ENCODE measurements at regions not wholly inside any gene's neighbourhood (a gene's known extent, or its start where the extent isn't known, plus 50 kb on each side); places are given as distances from the start of the nearest gene placed in this dataset.

- Histone ChIP-seq H3K27me3 (ENCODE audit: control insufficient read depth, insufficient read depth, low read length) (no peaks in the 10 kb centered on the region), H3K36me3 (ENCODE audit: control insufficient read depth, insufficient read depth, low read length) (no peaks in the 10 kb centered on the region), H3K4me1 (ENCODE audit: control insufficient read depth, insufficient read depth, low read length) (no peaks in the 10 kb centered on the region), H3K27ac (ENCODE audit: low read length) (no peak overlapping the region), H3K9me3 (ENCODE audit: control insufficient read depth, low read depth, low read length) (no peaks in the 10 kb centered on the region), H3K4me3 (ENCODE audit: low read length) (no peak overlapping the region)
- no peak for DNase-seq
- no CpG with 5 or more reads among the region's 4 CpGs for WGBS (ENCODE audit: insufficient coverage, low lambda C conversion rate)
Observed at GRCh38 chrX:25067271-25068172, 51.8 kb upstream of the ARX start.

GRCh38 chrX:25066131-25066530 is 50.4 kb upstream of the ARX start:
- no peak for DNase-seq
- no peak overlapping the region for H3K4me3 ChIP-seq (ENCODE audit: low read length)
- no peaks in the 10 kb centered on the region for H3K27me3 ChIP-seq (ENCODE audit: control insufficient read depth, insufficient read depth, low read length)
- no peaks in the 10 kb centered on the region for H3K36me3 ChIP-seq (ENCODE audit: control insufficient read depth, insufficient read depth, low read length)
- H3K4me1 ChIP-seq (ENCODE audit: control insufficient read depth, insufficient read depth, low read length): no peaks in the 10 kb centered on the region
- WGBS (ENCODE audit: insufficient coverage, low lambda C conversion rate): no CpG with 5 or more reads among the region's 3 CpGs
- H3K9me3 ChIP-seq (ENCODE audit: control insufficient read depth, low read depth, low read length): no peaks in the 10 kb centered on the region
- no peak overlapping the region for H3K27ac ChIP-seq (ENCODE audit: low read length)
